Gastroesophageal sphincter (tissue), 4 donors: ENCODE measurements at regions not wholly inside any gene's neighbourhood (a gene's known extent, or its start where the extent isn't known, plus 50 kb on each side); places are given as distances from the start of the nearest gene placed in this dataset.

ENCODE experiments used
- ATAC-seq: fragments of 150-250 bp; one replicate; pipeline ENCODE4 v1.9.1; 2016; ENCODE audit warnings: mild to moderate bottlenecking, moderate library complexity
- H3K27ac ChIP-seq, 4 donors: fragments of 200-600 bp; sonication (generic) in 3 of 4; 1 replicate in 3 of 4; 2 replicates in 1 of 4; pipeline ENCODE4 v1.5.1; 2016 to 2019
- H3K27me3 ChIP-seq: fragments of 200-600 bp; sonication (generic); one replicate; pipeline ENCODE4 v1.5.1; 2019
- H3K36me3 ChIP-seq, 2 donors: fragments of 200-600 bp; sonication (generic); one replicate each; pipeline ENCODE4 v1.5.1; 2019; ENCODE audit warnings: control low read depth in 1 of 2
- H3K4me1 ChIP-seq, 3 donors: fragments of 200-600 bp; sonication (generic); 1 replicate in 2 of 3; 2 replicates in 1 of 3; pipeline ENCODE4 v1.5.1; 2016 to 2019; ENCODE audit warnings: control low read depth in 2 of 3
- H3K4me3 ChIP-seq, 2 donors: fragments of 200-600 bp; sonication (generic); one replicate each; pipeline ENCODE4 v1.5.1; 2019; ENCODE audit warnings: mild to moderate bottlenecking in 1 of 2, moderate library complexity in 1 of 2
- H3K9me3 ChIP-seq, 3 donors: fragments of 200-600 bp; sonication (generic); one replicate each; pipeline ENCODE4 v1.5.1; 2017 to 2019; ENCODE audit warnings: control low read depth in 2 of 3
- CTCF ChIP-seq, 4 experiments: fragments of 200-600 bp in 2 of 4; fragments of 450-650 bp in 2 of 4; sonication (generic) in 1 of 4; IDR thresholded peaks; one replicate each; pipeline ENCODE4 v1.5.1; 2017 to 2019; ENCODE audit warnings: antibody characterized with exemption in 4 of 4, mild to moderate bottlenecking in 2 of 4, moderate library complexity in 2 of 4
- EP300 ChIP-seq: sonication (generic); formaldehyde crosslinking; IDR thresholded peaks from one replicate; pipeline ENCODE4 v1.6.1; 2017; ENCODE audit warnings: antibody characterized with exemption, mild to moderate bottlenecking
- POLR2A ChIP-seq, 2 donors: fragments of 450-650 bp; IDR thresholded peaks; one replicate each; pipeline ENCODE4 v1.6.1; 2017; ENCODE audit warnings: antibody characterized with exemption in 2 of 2, mild to moderate bottlenecking in 2 of 2, moderate library complexity in 1 of 2
- POLR2AphosphoS5 ChIP-seq: sonication (generic); formaldehyde crosslinking; IDR thresholded peaks from one replicate; pipeline ENCODE4 v1.6.1; 2017; ENCODE audit warnings: antibody characterized with exemption
- WGBS, 2 donors: methylation state at CpG; one replicate each; pipeline ENCODE4 v1.1.5; 2018; ENCODE audit warnings: low coverage in 1 of 2; 5-methylcytosine and 5-hydroxymethylcytosine counted together

DNA sequence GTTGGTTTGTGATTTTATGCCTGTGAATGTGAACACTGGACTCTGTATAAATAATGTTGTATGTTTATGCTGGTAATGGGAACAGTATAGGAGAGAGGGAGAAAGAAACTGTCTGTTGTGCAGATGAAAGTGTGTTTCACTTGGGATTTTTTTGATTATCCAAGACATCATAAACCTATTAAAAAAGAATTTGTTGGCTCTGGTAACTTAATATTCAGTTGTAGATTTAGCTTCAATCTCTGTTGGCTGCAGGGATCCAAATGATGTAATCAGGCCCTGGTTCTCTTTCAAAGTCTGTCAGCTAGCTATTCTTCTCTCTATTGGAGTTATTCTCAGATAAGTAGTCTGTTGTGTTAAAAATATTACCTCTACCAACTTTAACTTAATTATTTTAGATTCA lies 168.8 kb upstream of the RHOBTB1 start:
- TF ChIP-seq EP300 (no peak), POLR2AphosphoS5 (no peak), CTCF (IDR thresholded peaks at IDR 0.05) (no peak), POLR2A (IDR thresholded peaks at IDR 0.05) (no peak)
- H3K4me1 ChIP-seq: no peaks in the 10 kb centered on the region
- H3K27ac ChIP-seq: no peak overlapping the region
- no peaks in the 10 kb centered on the region for H3K9me3 ChIP-seq
- no peaks in the 10 kb centered on the region for H3K27me3 ChIP-seq
- no peak for ATAC-seq
- no peak overlapping the region for H3K4me3 ChIP-seq
- H3K36me3 ChIP-seq: no peaks in the 10 kb centered on the region

- ATAC-seq: no peak
- no peaks in the 10 kb centered on the region for H3K4me1 ChIP-seq
- TF ChIP-seq POLR2A (IDR thresholded peaks at IDR 0.05) (no peak), CTCF (IDR thresholded peaks at IDR 0.05) (no peak), POLR2AphosphoS5 (no peak), EP300 (no peak)
- no peaks in the 10 kb centered on the region for H3K9me3 ChIP-seq
- H3K27me3 ChIP-seq: no peaks in the 10 kb centered on the region
- no peak overlapping the region for H3K27ac ChIP-seq
- no peak overlapping the region for H3K4me3 ChIP-seq
- H3K36me3 ChIP-seq: no peaks in the 10 kb centered on the region
These were observed 167.0 kb upstream of the RHOBTB1 start for GRCh38 chr10:61110936-61111335.

DNA sequence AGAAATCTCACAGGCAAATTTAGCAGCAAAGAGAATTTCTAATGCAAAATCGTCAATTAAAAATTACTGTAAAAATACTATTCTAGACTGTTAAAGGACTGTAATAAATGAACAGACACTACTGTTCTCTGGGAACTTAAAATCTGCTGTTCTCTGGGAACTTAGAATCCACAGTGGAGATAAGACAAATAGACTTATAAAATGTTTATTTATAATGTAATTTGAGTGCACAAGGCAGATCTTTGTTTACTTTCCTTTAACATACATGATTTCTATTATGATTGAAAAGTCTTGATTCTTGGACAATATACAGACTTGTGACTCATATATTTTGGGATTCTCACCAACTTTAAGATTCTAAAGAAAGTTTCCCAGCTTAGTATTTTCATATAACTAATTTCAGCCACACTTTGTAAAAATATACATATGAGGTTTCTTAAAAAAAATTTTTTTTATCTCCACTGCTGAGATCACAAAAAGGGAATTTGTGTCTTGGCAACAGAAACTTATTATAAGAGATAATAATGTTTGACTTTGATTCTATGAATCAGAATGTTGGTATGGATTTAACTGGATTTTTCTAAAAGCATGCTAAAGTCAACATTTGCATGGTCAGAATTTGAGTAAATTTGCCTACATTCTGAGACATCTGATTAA lies 166.3 kb upstream of the RHOBTB1 start:
- no peak for ATAC-seq
- H3K4me3 ChIP-seq: no peak overlapping the region
- H3K27ac ChIP-seq: no peak overlapping the region
- WGBS, 2 donors: 60 to 67% methylated on average over 1 of the region's 1 CpG
- TF ChIP-seq POLR2A (IDR thresholded peaks at IDR 0.05) (no peak), POLR2AphosphoS5 (no peak), CTCF (IDR thresholded peaks at IDR 0.05) (no peak), EP300 (no peak)
- no peaks in the 10 kb centered on the region for H3K4me1 ChIP-seq
- H3K27me3 ChIP-seq: no peaks in the 10 kb centered on the region
- H3K36me3 ChIP-seq: no peaks in the 10 kb centered on the region
- H3K9me3 ChIP-seq: no peaks in the 10 kb centered on the region

DNA sequence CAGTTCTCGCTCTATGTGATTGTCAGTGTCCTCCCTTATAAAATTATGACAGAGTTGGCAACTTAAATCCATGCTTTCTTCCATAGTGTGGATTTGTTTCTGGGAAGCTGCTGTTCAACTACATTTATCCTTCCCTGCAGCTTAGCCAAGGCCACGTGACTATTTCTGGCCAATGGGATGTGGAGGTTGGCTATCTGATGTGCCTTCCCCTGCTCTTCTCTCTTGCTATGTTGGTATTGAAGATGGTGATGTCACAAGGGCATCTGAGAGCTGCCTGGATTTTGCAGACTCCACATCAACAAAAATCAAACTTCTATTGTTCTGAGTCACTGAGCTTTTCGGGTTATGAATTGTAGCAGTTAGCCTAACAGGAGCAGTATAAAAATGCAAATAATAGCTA lies 164.9 kb upstream of the RHOBTB1 start:
- Histone ChIP-seq H3K4me1 (no peaks in the 10 kb centered on the region), H3K4me3 (no peak overlapping the region), H3K27ac (no peak overlapping the region), H3K36me3 (no peaks in the 10 kb centered on the region), H3K27me3 (no peaks in the 10 kb centered on the region), H3K9me3 (no peaks in the 10 kb centered on the region)
- WGBS, 2 donors: 90 to 97% methylated on average over 2 of the region's 3 CpGs
- TF ChIP-seq EP300: no peak
- TF ChIP-seq POLR2A (IDR thresholded peaks at IDR 0.05): no peak
- no peak for TF ChIP-seq CTCF (IDR thresholded peaks at IDR 0.05)
- no peak for TF ChIP-seq POLR2AphosphoS5
- no peak for ATAC-seq

- 81 to 82% methylated on average over 5 of the region's 5 CpGs for WGBS, 2 donors
- H3K4me3 ChIP-seq: no peak overlapping the region
- H3K27ac ChIP-seq: no peak overlapping the region
- H3K36me3 ChIP-seq: no peaks in the 10 kb centered on the region
- no peaks in the 10 kb centered on the region for H3K9me3 ChIP-seq
- no peak for ATAC-seq
- H3K27me3 ChIP-seq: no peaks in the 10 kb centered on the region
- TF ChIP-seq CTCF (IDR thresholded peaks at IDR 0.05) (no peak), POLR2A (IDR thresholded peaks at IDR 0.05) (no peak), POLR2AphosphoS5 (no peak), EP300 (no peak)
- H3K4me1 ChIP-seq: no peaks in the 10 kb centered on the region
These were observed 156.9 kb upstream of the RHOBTB1 start for GRCh38 chr10:61100887-61101286.
